Gastroesophageal sphincter (tissue), 4 donors: ENCODE measurements at regions not wholly inside any gene's neighbourhood (a gene's known extent, or its start where the extent isn't known, plus 50 kb on each side); places are given as distances from the start of the nearest gene placed in this dataset.

Experiments
- ATAC-seq: fragments of 150-250 bp; one replicate; pipeline ENCODE4 v1.9.1; 2016; ENCODE audit warnings: mild to moderate bottlenecking, moderate library complexity
- H3K27ac ChIP-seq, 4 donors: fragments of 200-600 bp; sonication (generic) in 3 of 4; 1 replicate in 3 of 4; 2 replicates in 1 of 4; pipeline ENCODE4 v1.5.1; 2016 to 2019
- H3K27me3 ChIP-seq: fragments of 200-600 bp; sonication (generic); one replicate; pipeline ENCODE4 v1.5.1; 2019
- H3K36me3 ChIP-seq, 2 donors: fragments of 200-600 bp; sonication (generic); one replicate each; pipeline ENCODE4 v1.5.1; 2019; ENCODE audit warnings: control low read depth in 1 of 2
- H3K4me1 ChIP-seq, 3 donors: fragments of 200-600 bp; sonication (generic); 1 replicate in 2 of 3; 2 replicates in 1 of 3; pipeline ENCODE4 v1.5.1; 2016 to 2019; ENCODE audit warnings: control low read depth in 2 of 3
- H3K4me3 ChIP-seq, 2 donors: fragments of 200-600 bp; sonication (generic); one replicate each; pipeline ENCODE4 v1.5.1; 2019; ENCODE audit warnings: mild to moderate bottlenecking in 1 of 2, moderate library complexity in 1 of 2
- H3K9me3 ChIP-seq, 3 donors: fragments of 200-600 bp; sonication (generic); one replicate each; pipeline ENCODE4 v1.5.1; 2017 to 2019; ENCODE audit warnings: control low read depth in 2 of 3
- CTCF ChIP-seq, 4 experiments: fragments of 200-600 bp in 2 of 4; fragments of 450-650 bp in 2 of 4; sonication (generic) in 1 of 4; IDR thresholded peaks; one replicate each; pipeline ENCODE4 v1.5.1; 2017 to 2019; ENCODE audit warnings: antibody characterized with exemption in 4 of 4, mild to moderate bottlenecking in 2 of 4, moderate library complexity in 2 of 4
- EP300 ChIP-seq: sonication (generic); formaldehyde crosslinking; IDR thresholded peaks from one replicate; pipeline ENCODE4 v1.6.1; 2017; ENCODE audit warnings: antibody characterized with exemption, mild to moderate bottlenecking
- POLR2A ChIP-seq, 2 donors: fragments of 450-650 bp; IDR thresholded peaks; one replicate each; pipeline ENCODE4 v1.6.1; 2017; ENCODE audit warnings: antibody characterized with exemption in 2 of 2, mild to moderate bottlenecking in 2 of 2, moderate library complexity in 1 of 2
- POLR2AphosphoS5 ChIP-seq: sonication (generic); formaldehyde crosslinking; IDR thresholded peaks from one replicate; pipeline ENCODE4 v1.6.1; 2017; ENCODE audit warnings: antibody characterized with exemption
- WGBS, 2 donors: methylation state at CpG; one replicate each; pipeline ENCODE4 v1.1.5; 2018; ENCODE audit warnings: low coverage in 1 of 2; 5-methylcytosine and 5-hydroxymethylcytosine counted together

GRCh38 chr16:60905811-60906210, 1130.4 kb downstream of the CDH8 start:
- H3K27me3 ChIP-seq = no peaks in the 10 kb centered on the region
- 56 to 76% methylated on average over 4 of the region's 4 CpGs for WGBS, 2 donors
- H3K36me3 ChIP-seq = no peaks in the 10 kb centered on the region
- no peak overlapping the region for H3K4me3 ChIP-seq
- no peak overlapping the region for H3K27ac ChIP-seq
- ATAC-seq = no peak
- no peaks in the 10 kb centered on the region for H3K9me3 ChIP-seq
- H3K4me1 ChIP-seq = no peaks in the 10 kb centered on the region
- TF ChIP-seq POLR2A (IDR thresholded peaks at IDR 0.05) (no peak), CTCF (IDR thresholded peaks at IDR 0.05) (no peak), POLR2AphosphoS5 (no peak), EP300 (no peak)

- H3K4me3 ChIP-seq = no peak overlapping the region
- H3K27me3 ChIP-seq = no peaks in the 10 kb centered on the region
- no peak overlapping the region for H3K27ac ChIP-seq
- 90% methylated on average over 4 of the region's 4 CpGs; no CpG with 5 or more reads in 1 of the 2 donors for WGBS, 2 donors
- H3K4me1 ChIP-seq = no peaks in the 10 kb centered on the region
- no peaks in the 10 kb centered on the region for H3K9me3 ChIP-seq
- ATAC-seq = no peak
- no peaks in the 10 kb centered on the region for H3K36me3 ChIP-seq
- no peak for TF ChIP-seq CTCF (IDR thresholded peaks at IDR 0.05)
- no peak for TF ChIP-seq POLR2AphosphoS5
- no peak for TF ChIP-seq POLR2A (IDR thresholded peaks at IDR 0.05)
- no peak for TF ChIP-seq EP300
Measured at GRCh38 chr16:60902114-60902513, 1134.1 kb downstream of the CDH8 start.

GRCh38 chr16:60882816-60883215, 1153.4 kb downstream of the CDH8 start:
- no peak for ATAC-seq
- no peaks in the 10 kb centered on the region for H3K36me3 ChIP-seq
- H3K27me3 ChIP-seq = no peaks in the 10 kb centered on the region
- H3K9me3 ChIP-seq = no peaks in the 10 kb centered on the region
- no peak overlapping the region for H3K27ac ChIP-seq
- WGBS, 2 donors = 63 to 74% methylated on average over 2 of the region's 2 CpGs
- H3K4me3 ChIP-seq = no peak overlapping the region
- TF ChIP-seq POLR2AphosphoS5 (no peak), EP300 (no peak), POLR2A (IDR thresholded peaks at IDR 0.05) (no peak), CTCF (IDR thresholded peaks at IDR 0.05) (no peak)
- H3K4me1 ChIP-seq = no peaks in the 10 kb centered on the region

- Histone ChIP-seq H3K9me3 (no peaks in the 10 kb centered on the region), H3K4me1 (no peaks in the 10 kb centered on the region), H3K27me3 (no peaks in the 10 kb centered on the region), H3K27ac (no peak overlapping the region), H3K4me3 (no peak overlapping the region), H3K36me3 (no peaks in the 10 kb centered on the region)
- WGBS, 2 donors = 71 to 83% methylated on average over 3 of the region's 3 CpGs
- TF ChIP-seq CTCF (IDR thresholded peaks at IDR 0.05) = no peak
- TF ChIP-seq EP300 = no peak
- TF ChIP-seq POLR2AphosphoS5 = no peak
- no peak for TF ChIP-seq POLR2A (IDR thresholded peaks at IDR 0.05)
- no peak for ATAC-seq
Measured at GRCh38 chr16:60852635-60853034, 1183.6 kb downstream of the CDH8 start.

- no peak for ATAC-seq
- H3K27ac ChIP-seq = no peak overlapping the region
- H3K36me3 ChIP-seq = no peaks in the 10 kb centered on the region
- H3K9me3 ChIP-seq = no peaks in the 10 kb centered on the region
- H3K4me3 ChIP-seq = no peak overlapping the region
- no peaks in the 10 kb centered on the region for H3K27me3 ChIP-seq
- no peaks in the 10 kb centered on the region for H3K4me1 ChIP-seq
- WGBS, 2 donors = 71 to 82% methylated on average over 2 of the region's 2 CpGs
- TF ChIP-seq CTCF (IDR thresholded peaks at IDR 0.05) (no peak), POLR2A (IDR thresholded peaks at IDR 0.05) (no peak), POLR2AphosphoS5 (no peak), EP300 (no peak)
Measured at GRCh38 chr16:60821661-60822060, 1214.6 kb downstream of the CDH8 start.
